ENCODE measurements at regions not wholly inside any gene's neighbourhood (a gene's known extent, or its start where the extent isn't known, plus 50 kb on each side); places are given as distances from the start of the nearest gene placed in this dataset.
"Not testable (repeated sequence)": the region's sequence is repeated elsewhere in the genome, so short reads cannot be mapped to it uniquely, and the experiment has no call there.

DNA sequence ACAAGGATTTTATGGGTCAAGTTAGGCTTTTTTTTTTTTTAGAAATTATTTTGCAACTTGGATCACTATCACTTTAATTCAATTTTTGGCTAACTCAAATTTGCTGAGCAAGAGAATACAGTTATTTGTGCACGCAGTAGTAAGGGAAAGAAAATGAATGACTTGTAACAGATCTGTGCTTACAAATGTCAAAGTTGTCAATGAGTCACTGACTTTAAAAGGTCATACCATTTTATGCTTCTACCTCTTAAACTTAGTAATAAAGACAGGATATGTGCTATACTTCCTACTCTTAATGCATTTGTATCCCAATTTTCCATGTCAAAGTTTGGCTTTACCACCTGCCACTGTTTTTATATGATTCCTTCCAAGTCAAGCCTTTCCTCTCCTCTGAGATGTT lies 131.1 kb upstream of the FBXO33 start:
- DNase-seq (ENCODE audit: low spot score) = no peak
- in situ Hi-C loops (cut with HindIII; ENCODE audit: low sequenced_read_pairs) = no loop called here

DNA sequence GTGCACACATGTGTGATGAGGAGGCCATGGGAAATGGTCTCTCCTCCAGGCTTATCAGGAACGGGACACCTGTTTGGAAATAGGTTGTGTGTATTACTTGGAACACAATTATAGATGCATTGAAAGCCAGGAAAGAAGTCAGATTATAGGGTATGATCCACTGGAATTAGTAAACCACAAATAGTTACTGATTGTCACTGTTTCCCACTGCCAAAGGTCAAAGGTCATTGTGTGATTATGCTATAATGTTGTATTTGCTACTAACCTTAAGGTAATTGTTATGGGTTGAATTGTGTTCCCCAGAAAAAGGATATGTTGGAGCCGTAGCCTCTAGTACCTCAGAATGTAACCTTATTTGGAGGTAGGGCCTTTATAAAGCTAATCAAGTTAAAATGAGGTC lies 129.9 kb upstream of the FBXO33 start:
- no peak for DNase-seq (ENCODE audit: low spot score)
- in situ Hi-C loops (cut with HindIII; ENCODE audit: low sequenced_read_pairs) = no loop called here

DNA sequence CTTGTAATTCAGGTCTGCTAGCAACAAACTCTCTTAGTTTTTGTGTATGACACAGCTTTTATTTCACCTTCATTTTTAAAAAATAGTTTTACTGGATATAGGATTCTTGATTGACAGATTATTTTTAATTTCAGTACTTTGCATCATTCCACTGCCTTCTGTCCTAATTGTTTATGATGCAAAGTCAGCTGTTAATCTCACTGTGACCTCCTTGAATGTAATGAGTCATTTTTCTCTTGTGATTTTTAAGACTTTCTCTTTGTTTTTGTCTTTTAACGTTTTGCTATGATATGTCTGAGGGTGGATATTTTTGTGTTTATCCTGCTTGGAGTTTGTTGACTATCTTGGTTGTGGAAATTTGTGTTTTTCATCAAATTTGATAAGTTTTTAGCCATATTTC lies 126.3 kb upstream of the FBXO33 start:
- in situ Hi-C loops (cut with HindIII; ENCODE audit: low sequenced_read_pairs) = no loop called here
- DNase-seq (ENCODE audit: low spot score) = no peak

DNA sequence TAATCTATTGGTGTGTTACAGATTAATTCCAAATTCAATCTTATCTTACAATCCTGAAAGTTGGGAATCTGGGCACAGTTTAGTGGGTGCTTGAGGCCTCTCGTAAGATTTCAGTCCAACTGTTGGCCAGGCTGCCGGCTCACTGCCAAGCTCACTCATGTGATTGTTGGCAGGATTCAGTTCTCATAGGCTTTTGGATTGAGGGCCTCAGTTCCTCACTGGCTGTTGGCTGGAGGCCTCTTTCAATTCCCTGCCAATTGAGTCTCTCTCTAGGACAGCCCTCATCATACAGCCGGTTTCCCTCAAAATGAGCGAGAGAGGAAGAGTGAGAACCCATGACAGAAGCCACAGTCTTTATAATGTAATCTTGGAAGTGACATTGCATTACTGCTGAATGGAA lies 123.5 kb upstream of the FBXO33 start:
- in situ Hi-C loops (cut with HindIII; ENCODE audit: low sequenced_read_pairs) = no loop called here
- no peak for DNase-seq (ENCODE audit: low spot score)

DNA sequence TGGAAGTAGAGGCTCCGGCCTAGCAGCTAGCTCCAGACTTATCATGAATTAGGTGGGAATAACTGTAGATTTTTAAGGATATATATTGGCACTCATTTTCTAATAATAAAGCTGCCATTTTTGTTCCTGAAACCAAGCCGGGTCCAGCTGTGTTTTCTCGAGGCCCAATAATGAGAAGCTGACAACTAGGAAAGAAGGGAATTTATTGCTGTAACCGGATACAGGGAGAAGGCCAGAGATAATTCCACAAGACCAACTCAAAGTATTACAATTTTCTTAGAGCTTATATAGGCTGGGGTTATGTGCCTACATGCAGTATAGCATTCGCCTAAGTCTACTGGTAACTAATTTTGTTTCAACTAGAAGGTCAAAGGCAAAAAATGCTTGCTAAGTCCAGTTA lies 122.3 kb upstream of the FBXO33 start:
- DNase-seq (ENCODE audit: low spot score) = no peak
- in situ Hi-C loops (cut with HindIII; ENCODE audit: low sequenced_read_pairs) = no loop called here

DNA sequence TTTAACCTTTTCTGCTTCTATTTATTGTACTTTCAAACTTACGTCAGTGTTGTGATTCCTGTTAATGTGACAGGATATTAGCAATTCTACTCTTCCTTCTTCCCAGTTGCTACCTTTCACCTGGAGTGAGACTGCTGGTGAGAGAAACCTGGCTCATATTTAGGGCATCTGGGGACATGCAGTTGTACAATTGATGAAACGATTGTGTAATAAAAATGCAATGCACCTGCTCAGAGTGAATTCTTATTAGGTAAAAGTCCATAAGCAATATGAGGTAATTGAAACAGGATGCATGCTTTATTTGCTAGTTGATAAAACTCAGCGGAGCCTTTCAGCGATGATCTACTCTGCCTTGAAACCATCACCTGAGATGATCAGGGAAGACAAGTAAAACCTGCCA lies 116.1 kb upstream of the FBXO33 start:
- in situ Hi-C loops (cut with HindIII; ENCODE audit: low sequenced_read_pairs) = no loop called here
- no peak for DNase-seq (ENCODE audit: low spot score)

DNA sequence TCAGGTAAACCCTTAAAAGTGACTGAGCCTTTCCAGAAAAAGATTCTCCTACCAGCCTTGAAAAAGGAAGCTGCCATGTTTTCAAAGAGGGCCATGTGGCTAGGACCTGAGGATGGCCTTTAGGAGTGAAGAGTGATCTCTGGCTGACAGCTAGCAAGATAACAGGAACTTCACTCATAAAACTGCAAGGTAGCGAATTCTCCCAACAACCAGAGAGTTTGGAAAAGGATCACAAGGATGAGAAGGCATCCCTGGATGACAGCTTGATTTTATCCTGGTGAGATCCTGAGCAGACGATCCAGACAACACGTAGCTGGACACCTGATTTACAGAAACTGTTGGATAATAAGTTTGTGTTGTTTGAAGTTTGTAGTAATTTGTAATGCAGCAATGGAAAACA lies 115.6 kb upstream of the FBXO33 start:
- DNase-seq (ENCODE audit: low spot score) = no peak
- in situ Hi-C loops (cut with HindIII; ENCODE audit: low sequenced_read_pairs) = no loop called here

DNA sequence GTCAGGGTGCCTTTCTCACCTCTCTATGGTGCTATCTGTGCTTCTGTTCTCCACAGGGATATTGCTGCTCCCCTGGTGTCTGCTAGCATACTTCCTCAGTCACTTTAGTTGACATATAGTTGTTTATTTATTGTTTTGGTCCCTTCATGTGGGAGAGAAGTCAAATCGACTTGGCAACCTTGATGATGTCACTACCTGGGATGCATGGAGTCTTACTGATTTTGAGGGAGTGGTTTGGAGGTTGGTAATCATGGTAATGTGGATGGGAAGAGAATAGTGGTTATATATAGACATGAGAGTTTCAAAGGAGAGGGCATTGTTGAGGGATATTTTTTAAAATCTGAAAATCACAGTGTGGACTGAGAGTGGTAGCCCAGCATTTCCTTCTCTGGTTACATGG lies 73.6 kb upstream of the FBXO33 start:
- in situ Hi-C loops (cut with HindIII; ENCODE audit: low sequenced_read_pairs) = no loop called here
- DNase-seq (ENCODE audit: low spot score) = no peak

DNA sequence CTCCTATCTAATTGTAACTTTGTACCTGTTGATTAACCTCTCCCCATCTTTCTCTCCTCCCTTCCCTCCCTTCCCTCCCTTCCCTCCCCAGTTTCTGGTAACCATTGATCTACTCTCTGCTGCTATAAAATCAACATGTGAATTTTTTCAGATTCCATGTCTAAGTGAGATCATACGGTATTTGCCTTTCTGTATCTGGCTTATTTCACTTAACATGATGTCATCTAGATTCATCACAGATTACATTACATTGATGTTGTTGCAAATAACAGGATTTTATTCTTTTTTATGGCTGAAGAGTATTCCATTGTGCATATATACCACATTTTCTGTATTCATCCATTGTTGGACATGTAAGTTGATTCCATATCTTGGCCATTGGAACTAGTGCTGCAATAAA lies 68.0 kb upstream of the FBXO33 start:
- in situ Hi-C loops (cut with HindIII; ENCODE audit: low sequenced_read_pairs) = no loop called here
- no peak for DNase-seq (ENCODE audit: low spot score)

DNA sequence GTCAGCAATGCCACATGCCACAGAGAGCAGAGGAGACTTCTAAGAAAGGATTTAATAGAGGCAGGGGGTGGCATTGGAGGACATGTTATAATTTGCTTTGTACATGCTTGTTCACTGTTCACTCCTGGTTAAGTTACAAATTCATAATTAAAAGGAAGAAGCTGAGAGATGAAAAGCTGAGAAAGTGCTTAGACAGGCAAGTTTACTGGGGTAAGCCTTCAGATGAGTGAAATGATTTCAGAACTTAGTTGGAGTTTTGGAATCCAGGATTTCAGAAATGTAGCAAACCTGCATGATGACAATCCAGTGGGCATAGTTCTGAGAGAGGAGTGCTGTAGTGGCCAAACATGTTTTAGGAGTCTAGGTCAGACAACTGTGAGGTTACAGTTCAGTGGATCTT lies 67.3 kb upstream of the FBXO33 start:
- in situ Hi-C loops (cut with HindIII; ENCODE audit: low sequenced_read_pairs) = no loop called here
- DNase-seq (ENCODE audit: low spot score) = no peak

DNA sequence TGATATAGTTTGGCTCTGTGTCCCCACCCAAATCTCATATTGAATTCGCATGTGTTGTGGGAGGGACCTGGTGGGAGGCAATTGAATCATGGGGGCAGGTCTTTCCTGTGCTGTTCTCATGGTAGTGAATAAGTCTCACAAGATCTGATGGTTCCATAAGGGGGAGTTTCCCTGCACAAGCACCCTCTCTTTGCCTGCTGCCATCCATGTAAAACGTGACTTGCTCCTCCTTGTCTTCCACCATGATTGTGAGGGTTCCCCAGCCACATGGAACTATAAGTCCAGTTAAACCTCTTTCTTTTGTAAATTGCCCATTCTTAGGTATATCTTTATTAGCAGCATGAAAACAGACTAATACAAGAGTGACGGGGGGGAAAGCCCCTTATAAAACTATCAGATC lies 65.4 kb upstream of the FBXO33 start:
- in situ Hi-C loops (cut with HindIII; ENCODE audit: low sequenced_read_pairs); DNase-seq (ENCODE audit: low spot score): not testable (repeated sequence)

DNA sequence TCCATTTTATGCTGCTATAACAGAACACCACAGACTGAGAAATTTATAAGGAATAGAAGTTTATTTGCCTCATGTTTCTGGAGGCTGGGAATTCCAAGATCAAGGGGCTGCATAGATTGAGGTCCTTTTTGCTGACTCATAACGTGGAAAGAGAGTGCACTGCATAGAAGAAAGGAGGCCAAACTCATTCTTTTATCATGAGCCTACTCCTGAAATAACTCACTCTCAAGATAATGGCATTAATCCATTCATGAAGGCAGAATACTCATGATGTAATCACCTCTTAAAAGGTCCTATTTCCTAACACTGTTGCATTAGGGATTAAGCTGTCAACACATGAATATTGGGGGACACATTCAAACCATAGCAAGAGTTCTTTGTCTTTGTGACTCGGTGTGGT lies 60.0 kb upstream of the FBXO33 start:
- DNase-seq (ENCODE audit: low spot score) = no peak
- in situ Hi-C loops (cut with HindIII; ENCODE audit: low sequenced_read_pairs) = no loop called here

DNA sequence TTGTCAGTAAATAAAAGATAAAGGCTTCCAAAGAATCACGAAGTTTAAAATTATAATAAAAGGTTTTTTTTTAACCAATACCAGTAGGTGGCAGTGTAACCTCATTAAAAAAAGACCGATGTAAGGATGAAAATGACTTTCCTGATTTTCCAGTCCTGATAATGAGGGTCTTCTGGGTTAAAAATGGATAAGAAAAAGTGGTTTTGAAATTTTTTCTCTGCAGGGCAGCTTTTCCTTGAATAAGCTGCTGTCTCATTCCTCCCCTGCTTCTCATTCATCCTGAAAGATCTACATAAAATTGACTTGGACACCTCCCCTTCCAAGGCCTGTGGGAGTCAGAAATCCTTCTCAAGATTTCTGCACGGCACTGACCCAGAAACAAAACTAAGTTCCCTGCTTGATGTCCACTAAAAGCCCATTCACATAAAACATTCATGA lies 58.9 kb upstream of the FBXO33 start:
- in situ Hi-C loops (cut with HindIII; ENCODE audit: low sequenced_read_pairs) = no loop called here
- peak; percentile 34 for DNase-seq (ENCODE audit: low spot score)

DNA sequence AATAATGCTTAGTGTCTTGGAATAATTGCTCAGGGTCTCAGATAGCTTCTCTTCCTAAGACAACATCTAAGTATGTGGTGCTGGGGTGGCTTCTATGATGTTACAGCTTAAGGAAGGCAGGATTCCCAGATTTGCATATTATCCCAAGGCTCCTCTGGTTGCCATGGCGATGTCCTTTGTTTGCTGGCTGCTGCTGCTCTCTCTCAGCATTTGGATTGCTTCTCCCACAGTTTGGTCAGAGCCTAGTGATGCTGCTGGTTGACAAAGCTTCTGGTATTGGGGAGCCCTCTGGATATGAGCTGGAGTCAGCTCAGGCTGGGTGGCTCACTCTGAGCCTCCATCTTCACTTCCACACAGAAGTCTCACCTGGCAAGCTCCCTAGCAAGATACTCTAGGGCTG lies 56.4 kb upstream of the FBXO33 start:
- peak; percentile 17 for DNase-seq (ENCODE audit: low spot score)
- in situ Hi-C loops (cut with HindIII; ENCODE audit: low sequenced_read_pairs) = no loop called here

DNA sequence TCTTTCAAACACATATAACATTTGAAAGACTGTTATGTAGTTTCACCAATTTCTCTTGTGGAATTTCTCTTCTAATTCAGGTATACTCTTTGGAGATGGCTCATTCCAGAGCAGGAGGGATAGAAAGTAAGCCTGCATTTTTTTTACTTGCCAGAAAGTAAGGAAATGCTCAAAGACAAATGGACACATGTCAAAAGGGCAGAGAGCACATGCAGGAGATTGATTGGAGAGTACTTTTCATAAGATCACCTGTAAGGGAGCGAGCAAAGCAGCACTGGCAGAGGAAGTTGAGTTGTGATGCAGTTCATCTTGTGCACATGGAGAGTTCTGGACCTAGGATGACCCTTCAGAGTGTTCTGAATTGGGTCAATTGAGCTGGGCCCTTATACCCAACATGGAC lies 51.4 kb upstream of the FBXO33 start:
- in situ Hi-C loops (cut with HindIII; ENCODE audit: low sequenced_read_pairs) = no loop called here
- DNase-seq (ENCODE audit: low spot score) = no peak

All from G401 (cell line).